ENCODE measurements at regions not wholly inside any gene's neighbourhood (a gene's known extent, or its start where the extent isn't known, plus 50 kb on each side); places are given as distances from the start of the nearest gene placed in this dataset.

GRCh38 chr6:8277769-8278168 is 157.6 kb downstream of the SLC35B3 start:
- FAIRE-seq, result no peak

GRCh38 chr6:8276148-8276547 is 159.2 kb downstream of the SLC35B3 start:
- FAIRE-seq (no peak), DNase-seq (ENCODE audit: insufficient read length, low spot score) (no peak)

More at GRCh38 chr6:8277769-8278168, 157.6 kb downstream of the SLC35B3 start:
- DNase-seq (ENCODE audit: insufficient read length, low spot score), result no peak

GRCh38 chr6:8275667-8276066 is 159.7 kb downstream of the SLC35B3 start:
- FAIRE-seq, result no peak
- DNase-seq (ENCODE audit: insufficient read length, low spot score), result no peak

- FAIRE-seq, result no peak
- DNase-seq (ENCODE audit: insufficient read length, low spot score), result no peak
Measured at GRCh38 chr6:8274226-8274625, 161.1 kb downstream of the SLC35B3 start.

GRCh38 chr6:8269872-8270454 is 165.4 kb downstream of the SLC35B3 start:
- DNase-seq (ENCODE audit: insufficient read length, low spot score), result no peak

GRCh38 chr6:8269094-8269493 is 166.3 kb downstream of the SLC35B3 start:
- FAIRE-seq (no peak), DNase-seq (ENCODE audit: insufficient read length, low spot score) (no peak)

More at GRCh38 chr6:8269872-8270454, 165.4 kb downstream of the SLC35B3 start:
- no peak for FAIRE-seq

GRCh38 chr6:8268606-8269005 is 166.3 kb upstream of the EEF1E1 start:
- FAIRE-seq (no peak), DNase-seq (ENCODE audit: insufficient read length, low spot score) (no peak)

- FAIRE-seq (no peak), DNase-seq (ENCODE audit: insufficient read length, low spot score) (no peak)
Measured at GRCh38 chr6:8268156-8268555, 165.8 kb upstream of the EEF1E1 start.

- DNase-seq (ENCODE audit: insufficient read length, low spot score) (no peak), FAIRE-seq (no peak)
Measured at GRCh38 chr6:8260610-8261009, 158.3 kb upstream of the EEF1E1 start.

- no peak for DNase-seq (ENCODE audit: insufficient read length, low spot score)
Measured at GRCh38 chr6:8246403-8246802, 144.1 kb upstream of the EEF1E1 start.

GRCh38 chr6:8245726-8246125 is 143.4 kb upstream of the EEF1E1 start:
- DNase-seq (ENCODE audit: insufficient read length, low spot score) (no peak), FAIRE-seq (no peak)

More at GRCh38 chr6:8246403-8246802, 144.1 kb upstream of the EEF1E1 start:
- FAIRE-seq, result no peak

GRCh38 chr6:8243475-8243874 is 141.1 kb upstream of the EEF1E1 start:
- FAIRE-seq, result no peak
- DNase-seq (ENCODE audit: insufficient read length, low spot score), result no peak

- DNase-seq (ENCODE audit: insufficient read length, low spot score), result no peak
Measured at GRCh38 chr6:8242885-8243284, 140.5 kb upstream of the EEF1E1 start.

GRCh38 chr6:8240301-8240700 is 138.0 kb upstream of the EEF1E1 start:
- DNase-seq (ENCODE audit: insufficient read length, low spot score) (no peak), FAIRE-seq (no peak)

More at GRCh38 chr6:8242885-8243284, 140.5 kb upstream of the EEF1E1 start:
- FAIRE-seq, result no peak

GRCh38 chr6:8238773-8239683 is 136.7 kb upstream of the EEF1E1 start:
- FAIRE-seq (no peak), DNase-seq (ENCODE audit: insufficient read length, low spot score) (no peak)

- DNase-seq (ENCODE audit: insufficient read length, low spot score), result no peak
- no peak for FAIRE-seq
Measured at GRCh38 chr6:8237668-8238067, 135.3 kb upstream of the EEF1E1 start.

GRCh38 chr6:8236956-8237355 is 134.6 kb upstream of the EEF1E1 start:
- no peak for DNase-seq (ENCODE audit: insufficient read length, low spot score)
- FAIRE-seq, result no peak

- no peak for FAIRE-seq
Measured at GRCh38 chr6:8234321-8234720, 132.0 kb upstream of the EEF1E1 start.

GRCh38 chr6:8231956-8232355 is 129.6 kb upstream of the EEF1E1 start:
- DNase-seq (ENCODE audit: insufficient read length, low spot score) (no peak), FAIRE-seq (no peak)

More at GRCh38 chr6:8234321-8234720, 132.0 kb upstream of the EEF1E1 start:
- DNase-seq (ENCODE audit: insufficient read length, low spot score), result no peak

- no peak for FAIRE-seq
Measured at GRCh38 chr6:8229915-8230756, 127.8 kb upstream of the EEF1E1 start.

GRCh38 chr6:8225113-8225512 is 122.8 kb upstream of the EEF1E1 start:
- FAIRE-seq (no peak), DNase-seq (ENCODE audit: insufficient read length, low spot score) (no peak)

More at GRCh38 chr6:8229915-8230756, 127.8 kb upstream of the EEF1E1 start:
- no peak for DNase-seq (ENCODE audit: insufficient read length, low spot score)

All from GM19239 (cell line).